T47D (cell line): ENCODE measurements at regions not wholly inside any gene's neighbourhood (a gene's known extent, or its start where the extent isn't known, plus 50 kb on each side); places are given as distances from the start of the nearest gene placed in this dataset.
A peak's percentile ranks its signal among the peaks of the same experiment; 100 is the strongest.
"Not testable (repeated sequence)": the region's sequence is repeated elsewhere in the genome, so short reads cannot be mapped to it uniquely, and the experiment has no call there.

ENCODE experiments used
- DNase-seq, 2 experiments: peaks; one replicate each; pipeline versions ENCODE4 v3.0.0 to v3.0.0-alpha.2; 2011 to 2012; ENCODE audit warnings: low read depth in 1 of 2, low spot score in 1 of 2
- JUND ChIP-seq: IDR thresholded peaks from 2 replicates; pipeline ENCODE4 v1.6.1; 2012; ENCODE audit warnings: low read depth
- in situ Hi-C: cut with HindIII; loops from 2 replicates; pipeline ENCODE4 v1.10.0; 2016; ENCODE audit warnings: low sequenced_read_pairs, low pct_unique_long_range_greater_than_20kb

DNA sequence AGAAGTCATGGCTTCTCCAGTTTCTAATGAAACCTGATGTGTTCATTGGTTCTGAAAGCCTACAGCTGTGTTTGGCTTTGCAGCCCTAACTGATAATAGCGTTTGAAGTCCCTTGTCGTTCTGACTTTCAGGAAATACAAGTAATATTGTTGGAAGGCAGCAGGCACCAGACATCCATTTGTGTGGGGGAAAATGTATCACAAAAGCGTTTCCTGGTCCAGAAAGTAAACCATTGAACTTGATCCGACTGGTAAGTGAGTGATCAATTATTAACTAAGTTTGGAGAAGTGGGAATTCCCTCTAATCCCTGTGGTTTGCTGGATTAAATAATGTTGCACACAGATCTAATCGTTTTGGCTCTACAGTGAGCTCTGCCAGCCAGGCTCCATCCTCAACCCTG, 77.3 kb upstream of the LTA4H start:
- no peak for DNase-seq
- TF ChIP-seq JUND = no peak
- in situ Hi-C loops = no loop called here

DNA sequence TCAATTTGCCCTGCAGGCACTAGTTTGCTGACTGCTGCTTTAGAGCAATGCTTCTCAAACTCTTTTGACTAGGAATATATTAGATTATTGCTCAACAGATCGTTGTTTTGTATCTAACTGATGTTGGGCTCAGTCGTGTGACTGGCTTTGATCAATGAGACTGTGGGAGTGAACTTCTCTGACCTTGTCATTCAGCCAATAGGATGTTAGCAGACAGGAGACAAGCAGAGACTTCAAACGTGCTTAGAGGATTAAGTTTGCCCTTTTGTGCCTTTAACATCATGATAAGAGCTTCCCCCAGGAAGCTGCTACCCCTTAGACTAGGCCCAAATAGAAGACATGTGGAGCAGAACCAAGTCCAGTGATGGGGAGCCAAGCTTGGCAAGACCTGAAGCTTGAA, 76.7 kb upstream of the ELK3 start:
- in situ Hi-C loops = no loop called here
- no peak for DNase-seq
- no peak for TF ChIP-seq JUND

DNA sequence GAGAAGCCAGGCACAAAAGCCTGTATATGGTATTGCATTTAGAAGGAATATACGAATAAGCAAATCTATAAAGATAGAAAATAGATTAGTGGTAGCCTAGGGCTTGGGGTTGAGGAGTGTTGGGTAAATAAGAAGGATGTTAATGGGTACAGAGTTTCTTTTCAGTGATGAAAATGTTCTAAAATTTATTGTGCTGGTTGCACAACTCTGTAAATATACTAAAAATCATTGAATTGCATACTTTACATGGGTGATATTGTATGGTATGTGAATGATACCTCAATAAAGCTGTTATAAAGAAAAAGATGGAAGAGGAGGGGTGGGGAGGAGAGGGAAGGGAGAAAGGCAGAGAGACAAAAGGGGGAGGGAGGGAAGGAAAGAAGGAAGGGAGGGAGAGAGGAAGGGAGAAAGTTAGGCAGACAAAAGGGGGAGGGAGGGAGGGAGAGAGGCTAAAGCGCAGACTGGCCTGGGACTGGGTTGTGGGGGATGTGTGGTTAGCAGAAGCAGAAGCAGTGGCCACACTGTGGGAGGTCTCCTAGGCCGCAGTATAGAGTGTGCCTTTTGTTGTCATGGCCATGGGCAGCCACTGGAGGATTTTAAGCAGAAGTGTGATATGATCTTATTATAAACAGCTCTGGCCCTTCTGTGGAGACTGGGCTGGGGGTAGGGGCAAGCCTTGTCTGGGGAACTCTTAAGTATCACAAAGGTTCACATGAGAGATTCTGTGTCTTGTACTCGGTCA, 73.6 kb upstream of the ELK3 start:
- TF ChIP-seq JUND = no peak
- in situ Hi-C loops = no loop called here
- DNase-seq = no peak

DNA sequence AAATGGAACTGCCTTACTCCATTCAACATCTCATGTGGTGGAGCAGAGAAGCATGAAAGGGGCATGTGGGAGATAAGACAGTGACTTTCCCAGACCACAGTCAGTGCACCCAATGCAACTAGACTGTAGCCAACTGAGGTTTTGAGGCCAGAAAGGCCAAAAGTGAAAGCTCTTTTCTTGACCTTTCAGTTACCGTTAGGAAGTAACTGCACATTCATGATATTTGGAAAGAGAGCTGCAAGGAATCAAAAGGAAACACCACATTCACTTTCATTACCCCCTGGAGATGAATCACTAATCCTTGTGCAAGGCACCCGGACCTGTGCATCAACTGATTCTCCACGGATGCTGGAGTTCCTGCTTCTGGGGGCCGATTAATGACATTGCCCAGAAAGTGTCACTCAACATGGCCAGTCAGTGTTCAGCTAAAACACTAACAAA, 72.9 kb upstream of the ELK3 start:
- DNase-seq = no peak
- no peak for TF ChIP-seq JUND
- in situ Hi-C loops = no loop called here

DNA sequence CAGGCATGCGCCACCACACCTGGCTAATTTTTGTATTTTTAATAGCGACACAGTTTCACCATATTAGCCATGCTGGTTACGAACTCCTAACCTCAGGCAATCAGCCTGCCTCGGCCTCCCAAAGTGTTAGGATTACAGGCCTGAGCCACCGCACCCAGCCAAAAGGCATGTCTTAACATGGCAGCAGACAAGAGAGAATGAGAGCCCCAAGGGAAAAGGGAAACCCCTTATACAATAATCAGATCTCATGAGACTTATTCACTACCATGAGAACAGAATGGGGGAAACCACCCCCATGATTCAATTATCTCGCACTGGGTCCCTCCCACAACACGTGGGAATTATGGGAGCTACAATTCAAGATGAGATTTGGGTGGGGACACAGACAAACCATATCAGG, 65.9 kb upstream of the ELK3 start:
- in situ Hi-C loops, DNase-seq: not testable (repeated sequence)

DNA sequence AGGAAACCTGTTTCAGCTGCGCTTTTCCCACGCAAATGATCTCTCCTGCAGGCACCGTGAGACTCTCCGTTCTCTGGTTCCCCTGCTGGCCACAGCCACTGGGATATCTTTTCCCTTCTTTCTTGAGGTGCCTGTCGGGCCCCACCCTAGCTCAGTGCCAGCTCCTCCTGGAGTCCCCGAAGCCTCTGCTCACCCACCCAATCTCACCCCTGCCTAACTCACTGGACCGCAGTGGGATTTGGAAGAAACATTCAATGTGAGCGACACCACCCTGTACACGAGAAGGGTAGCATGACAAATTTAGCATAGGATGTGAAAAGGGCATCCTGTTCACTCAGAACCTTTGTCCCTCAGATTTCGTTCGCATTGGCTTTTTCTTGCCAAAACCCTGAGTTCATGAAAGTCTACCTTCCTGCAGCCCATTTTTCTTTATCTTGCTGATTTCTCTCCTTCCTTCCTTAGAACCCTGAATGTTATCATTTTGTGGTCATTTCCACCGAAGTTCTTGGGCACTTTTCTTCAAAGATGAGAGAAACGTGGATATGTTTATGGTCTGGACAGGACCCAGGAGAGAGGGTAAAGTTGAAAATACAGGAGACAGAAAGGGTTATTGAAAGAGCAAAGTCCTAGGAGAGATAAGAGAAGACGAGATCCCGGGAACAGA, 63.6 kb upstream of the ELK3 start:
- in situ Hi-C loops = no loop called here
- TF ChIP-seq JUND = no peak
- DNase-seq = no peak

DNA sequence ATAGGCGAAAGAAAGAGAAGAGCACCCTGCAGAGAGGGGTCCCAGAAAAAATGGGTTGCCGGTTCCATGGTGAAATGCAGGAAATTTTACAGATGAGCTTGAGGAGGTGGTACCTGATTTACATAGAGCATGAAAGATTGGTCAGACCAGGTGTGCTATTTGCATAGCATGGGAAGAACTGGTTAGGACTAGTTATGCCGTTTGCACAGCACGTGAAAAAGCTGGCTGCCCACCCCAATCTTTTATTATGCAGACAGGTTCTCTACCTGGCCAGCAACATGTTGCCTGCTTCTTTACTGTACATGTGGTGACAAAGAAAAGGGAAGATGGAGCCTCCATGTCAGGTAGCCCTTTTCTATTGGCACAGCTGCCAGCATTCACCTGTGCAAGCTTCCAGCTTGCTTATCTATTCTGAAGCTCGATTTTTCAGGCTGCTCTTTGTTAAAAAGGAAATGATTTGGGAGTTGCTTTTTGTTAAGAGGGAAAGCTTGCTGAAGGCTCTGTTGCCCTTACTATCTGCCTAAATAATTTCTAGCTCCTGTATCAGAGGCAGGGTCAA, 62.9 kb upstream of the ELK3 start:
- TF ChIP-seq JUND = no peak
- in situ Hi-C loops = no loop called here
- DNase-seq = peak in 1 of 2 experiments; percentile 77

DNA sequence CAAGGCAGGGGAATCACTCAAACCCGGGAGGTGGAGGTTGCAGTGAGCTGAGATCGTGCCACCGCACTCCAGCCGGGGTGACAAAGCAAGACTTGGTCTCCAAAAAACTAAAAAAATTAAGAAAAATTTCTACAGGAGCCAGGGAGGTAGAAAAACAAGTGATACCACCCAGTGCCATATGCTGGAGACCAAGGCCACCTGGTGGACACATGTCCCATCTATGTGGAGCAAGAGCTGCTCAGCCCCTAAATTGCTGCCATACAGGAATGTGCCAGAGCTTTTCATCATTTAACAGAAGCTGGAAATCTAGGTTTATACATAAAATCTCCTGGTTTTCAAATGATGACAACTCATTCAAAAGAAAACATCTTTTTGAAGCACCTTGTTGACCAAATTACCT, 61.4 kb upstream of the ELK3 start:
- in situ Hi-C loops = no loop called here
- no peak for TF ChIP-seq JUND
- DNase-seq = peak in 1 of 2 experiments; percentile 66

DNA sequence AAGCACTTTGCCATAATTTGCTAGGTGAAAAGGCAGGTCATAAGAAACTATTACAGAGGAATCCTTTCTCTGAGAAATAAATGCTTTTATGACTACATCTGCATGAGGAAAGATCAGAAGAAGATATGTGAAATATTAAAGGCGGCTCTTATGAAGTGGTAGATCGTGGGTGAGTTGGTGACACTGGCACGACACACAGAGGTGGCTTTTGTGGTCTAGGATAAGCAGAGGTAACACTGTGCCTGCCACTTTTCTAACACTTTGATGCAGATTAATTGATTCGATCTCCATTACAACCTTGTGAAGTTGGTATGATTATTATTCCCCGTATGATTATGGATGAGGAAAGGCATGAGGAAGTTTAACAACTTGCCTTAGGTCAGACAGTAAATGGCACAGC, 60.0 kb upstream of the ELK3 start:
- TF ChIP-seq JUND = no peak
- no peak for DNase-seq
- in situ Hi-C loops = no loop called here

DNA sequence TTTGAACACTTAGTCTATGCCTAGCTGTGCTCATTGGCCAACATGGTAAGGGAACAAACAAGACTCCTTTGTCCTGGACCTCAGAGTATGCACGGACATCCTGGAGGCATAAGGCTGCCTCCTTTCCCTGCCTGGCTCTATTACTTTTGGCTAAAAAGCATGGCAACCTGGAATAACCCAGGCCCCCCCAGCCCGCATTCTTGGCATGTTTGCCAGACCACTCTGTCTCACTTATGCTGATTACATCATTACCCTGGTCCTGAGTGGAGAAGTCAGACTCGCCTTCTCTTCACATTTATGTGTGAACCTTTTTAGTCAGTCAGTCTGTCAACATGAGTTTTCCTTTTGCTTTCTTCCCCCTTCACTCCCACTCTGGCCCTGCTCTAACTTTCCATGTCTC, 58.0 kb upstream of the ELK3 start:
- no peak for TF ChIP-seq JUND
- in situ Hi-C loops = no loop called here
- DNase-seq = no peak

DNA sequence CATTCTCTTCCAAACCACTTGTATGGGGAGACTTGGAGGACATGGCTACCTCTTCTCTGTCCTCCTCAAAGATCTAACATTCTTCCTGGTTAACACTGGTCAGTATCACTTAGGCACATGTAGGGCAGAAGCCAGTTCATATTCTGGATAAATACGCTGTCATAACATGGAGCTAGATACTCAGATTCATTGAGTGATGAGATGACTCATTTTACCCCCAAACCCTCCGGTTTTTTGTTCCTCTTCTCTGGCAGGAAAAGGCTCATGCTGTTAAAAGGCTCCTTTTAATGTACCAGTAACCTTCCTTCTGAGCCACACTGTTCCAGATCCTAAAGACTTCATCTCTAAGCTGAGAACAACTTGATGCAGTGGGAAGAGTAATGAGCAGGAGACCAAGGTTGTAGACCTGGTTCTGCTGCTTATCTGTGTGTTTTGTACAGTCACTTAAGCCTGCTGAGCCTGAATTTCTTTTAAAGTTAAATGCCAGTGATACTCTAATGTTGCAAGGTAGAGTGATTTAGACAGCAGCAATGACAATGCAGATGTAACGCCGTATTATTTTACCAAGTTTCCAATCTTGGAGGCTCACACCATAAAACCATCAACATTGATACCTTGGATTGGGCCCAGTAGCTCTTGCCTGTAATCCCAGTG, 57.3 kb upstream of the ELK3 start:
- no peak for TF ChIP-seq JUND
- in situ Hi-C loops = no loop called here
- peak in 1 of 2 experiments; percentile 46 for DNase-seq

DNA sequence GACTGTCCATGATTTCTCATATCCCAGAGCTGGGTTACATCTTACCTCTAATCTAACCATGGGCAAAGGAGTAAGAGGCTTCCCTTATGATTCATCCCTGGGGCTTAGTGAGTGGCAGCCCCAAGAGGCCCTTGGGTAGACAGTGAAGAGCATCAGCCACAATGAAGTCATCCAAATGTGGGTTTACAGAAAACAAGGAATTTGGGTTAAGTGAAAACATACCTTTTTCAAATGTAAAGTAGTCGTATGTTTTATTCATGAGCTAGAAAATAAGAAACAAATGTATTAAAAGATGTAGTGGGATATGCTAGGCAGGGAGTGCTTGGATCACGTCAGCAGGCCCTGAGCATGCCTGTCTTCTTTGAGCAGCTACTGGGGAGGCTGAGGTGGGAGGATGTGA, 54.0 kb upstream of the ELK3 start:
- DNase-seq = no peak
- in situ Hi-C loops = no loop called here

More for the DNA sequence above, 54.0 kb upstream of the ELK3 start:
- no peak for TF ChIP-seq JUND
